ENCODE measurements at regions not wholly inside any gene's neighbourhood (a gene's known extent, or its start where the extent isn't known, plus 50 kb on each side); places are given as distances from the start of the nearest gene placed in this dataset.

GRCh38 chr16:86934581-86935375, 356.4 kb downstream of the FOXL1 start:
- H3K36me3 ChIP-seq (ENCODE audit: insufficient read depth, low read length, poor library complexity, severe bottlenecking): no peaks in the 10 kb centered on the region
- H3K9me3 ChIP-seq (ENCODE audit: low read depth, low read length, poor library complexity, severe bottlenecking): no peaks in the 10 kb centered on the region
- BruUV-seq (replicated peaks): no TSS peak
- no peak overlapping the region for H3K27ac ChIP-seq (ENCODE audit: low read depth, low read length, poor library complexity, severe bottlenecking)
- H3K4me3 ChIP-seq (ENCODE audit: low read depth, low read length, poor library complexity, severe bottlenecking): no peak overlapping the region
- ChIA-PET POLR2A (ENCODE audit: low non-redundant PET) (no interaction called here), CTCF (interaction anchor here (0.6 kb wide), 1 partner anchor 1214 kb away, joined by 5 read pairs; no protein-coding TSS in a partner anchor)
- intact Hi-C loops (cut with micrococcal nuclease; ENCODE audit: unreplicated experiment): no loop called here
- DNase-seq (ENCODE audit: low spot score): no peak
- TF ChIP-seq CTCF (conservative IDR thresholded peaks at IDR 0.05; ENCODE audit: low read depth, low read length): no peak
- TF ChIP-seq EZH2 (IDR thresholded peaks at IDR 0.05; ENCODE audit: borderline replicate concordance, low read depth, low read length, poor library complexity, severe bottlenecking): no peak
- peaks cover 8% of the 10 kb centered on the region for H3K27me3 ChIP-seq (replicated peaks; ENCODE audit: insufficient read depth, low read depth, low read length, poor library complexity)
- H3K4me1 ChIP-seq (ENCODE audit: insufficient read depth, low read length, poor library complexity, severe bottlenecking): no peaks in the 10 kb centered on the region

- H3K4me1 ChIP-seq (ENCODE audit: insufficient read depth, low read length, poor library complexity, severe bottlenecking): no peaks in the 10 kb centered on the region
- H3K9me3 ChIP-seq (ENCODE audit: low read depth, low read length, poor library complexity, severe bottlenecking): no peaks in the 10 kb centered on the region
- H3K27me3 ChIP-seq (replicated peaks; ENCODE audit: insufficient read depth, low read depth, low read length, poor library complexity): peaks cover 5% of the 10 kb centered on the region
- no peak overlapping the region for H3K27ac ChIP-seq (ENCODE audit: low read depth, low read length, poor library complexity, severe bottlenecking)
- CTCF ChIA-PET: no interaction called here
- intact Hi-C loops (cut with micrococcal nuclease; ENCODE audit: unreplicated experiment): no loop called here
- H3K4me3 ChIP-seq (ENCODE audit: low read depth, low read length, poor library complexity, severe bottlenecking): no peak overlapping the region
- POLR2A ChIA-PET (ENCODE audit: low non-redundant PET): no interaction called here
- no peak for DNase-seq (ENCODE audit: low spot score)
- BruUV-seq (replicated peaks): no TSS peak
- H3K36me3 ChIP-seq (ENCODE audit: insufficient read depth, low read length, poor library complexity, severe bottlenecking): no peaks in the 10 kb centered on the region
- no peak for TF ChIP-seq CTCF (conservative IDR thresholded peaks at IDR 0.05; ENCODE audit: low read depth, low read length)
- TF ChIP-seq EZH2 (IDR thresholded peaks at IDR 0.05; ENCODE audit: borderline replicate concordance, low read depth, low read length, poor library complexity, severe bottlenecking): no peak
Measured at GRCh38 chr16:86939609-86940008, 361.3 kb downstream of the FOXL1 start.

GRCh38 chr16:86941731-86942130, 363.4 kb downstream of the FOXL1 start:
- Histone ChIP-seq H3K4me3 (ENCODE audit: low read depth, low read length, poor library complexity, severe bottlenecking) (no peak overlapping the region), H3K9me3 (ENCODE audit: low read depth, low read length, poor library complexity, severe bottlenecking) (no peaks in the 10 kb centered on the region), H3K36me3 (ENCODE audit: insufficient read depth, low read length, poor library complexity, severe bottlenecking) (no peaks in the 10 kb centered on the region), H3K27me3 (replicated peaks; ENCODE audit: insufficient read depth, low read depth, low read length, poor library complexity) (peaks cover 5% of the 10 kb centered on the region), H3K27ac (ENCODE audit: low read depth, low read length, poor library complexity, severe bottlenecking) (no peak overlapping the region), H3K4me1 (ENCODE audit: insufficient read depth, low read length, poor library complexity, severe bottlenecking) (peaks cover 12% of the 10 kb centered on the region)
- DNase-seq (ENCODE audit: low spot score): no peak
- BruUV-seq (replicated peaks): no TSS peak
- ChIA-PET POLR2A (ENCODE audit: low non-redundant PET) (no interaction called here), CTCF (no interaction called here)
- intact Hi-C loops (cut with micrococcal nuclease; ENCODE audit: unreplicated experiment): no loop called here
- TF ChIP-seq EZH2 (IDR thresholded peaks at IDR 0.05; ENCODE audit: borderline replicate concordance, low read depth, low read length, poor library complexity, severe bottlenecking) (no peak), CTCF (conservative IDR thresholded peaks at IDR 0.05; ENCODE audit: low read depth, low read length) (no peak)
